Fibroblast of lung (primary cell): ENCODE measurements at regions not wholly inside any gene's neighbourhood (a gene's known extent, or its start where the extent isn't known, plus 50 kb on each side); places are given as distances from the start of the nearest gene placed in this dataset.

Experiments
- CTCF ChIP-seq, 2 donors: IDR thresholded peaks in 1 of 2; conservative IDR thresholded peaks in 1 of 2; 1 replicate in 1 of 2; 2 replicates in 1 of 2; pipeline ENCODE4 v1.5.1; 2011 to 2012; ENCODE audit warnings: low read length in 2 of 2, control low read depth in 1 of 2, inconsistent platforms in 1 of 2, low read depth in 1 of 2, mild to moderate bottlenecking in 1 of 2
- EZH2 ChIP-seq: IDR thresholded peaks from 2 replicates; pipeline ENCODE4 v1.5.1; 2012; ENCODE audit warnings: low read length, control low read depth, mild to moderate bottlenecking; ENCODE audit errors: missing control alignments

- TF ChIP-seq CTCF (conservative IDR thresholded peaks at IDR 0.05 in 1 of 2, IDR thresholded peaks at IDR 0.05 in 1 of 2; ENCODE audit: low read depth in 1 of 2, low read length in 2 of 2) (no peak), EZH2 (no peak)
Measured at GRCh38 chr10:9379183-9379582, 1324.7 kb downstream of the GATA3 start.
